ENCODE measurements at regions not wholly inside any gene's neighbourhood (a gene's known extent, or its start where the extent isn't known, plus 50 kb on each side); places are given as distances from the start of the nearest gene placed in this dataset.
"Not testable (repeated sequence)": the region's sequence is repeated elsewhere in the genome, so short reads cannot be mapped to it uniquely, and the experiment has no call there.

DNA sequence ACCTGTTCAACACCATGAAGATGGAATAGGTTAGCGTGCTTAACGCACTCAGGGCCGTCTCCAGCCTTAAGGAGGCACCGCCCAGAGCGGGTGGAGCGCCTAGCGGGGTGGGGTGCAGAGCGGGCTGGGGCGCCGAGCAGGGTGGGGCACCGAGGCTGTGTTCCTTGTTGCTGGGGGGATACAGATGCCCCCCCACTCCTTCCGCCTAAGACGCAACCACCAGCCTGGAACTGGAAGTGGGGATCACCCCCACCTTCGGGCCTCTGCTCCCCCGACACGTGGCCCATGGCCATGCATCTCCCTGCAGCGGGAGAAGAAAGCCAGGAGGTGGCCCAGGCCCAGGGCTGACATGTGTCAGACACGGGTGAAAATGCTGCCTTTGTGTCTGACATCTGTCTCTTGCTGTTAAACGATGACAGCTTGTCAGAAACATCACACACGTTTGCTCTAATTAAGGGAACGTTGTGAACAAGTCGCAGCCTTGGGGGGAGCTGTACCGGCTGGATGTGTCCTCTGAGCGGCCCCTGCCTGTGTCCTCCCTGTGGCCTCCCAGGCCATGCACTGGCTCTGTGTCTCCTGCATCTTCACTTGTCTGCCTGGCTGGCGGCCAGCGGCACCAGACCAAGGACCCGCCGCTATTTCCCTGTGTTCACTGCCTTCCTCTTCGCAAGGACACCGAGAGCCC is 192.5 kb downstream of the LAT start:
- not testable (repeated sequence) for DNase-seq (ENCODE audit: insufficient read length, low spot score); FAIRE-seq

- not testable (repeated sequence) for FAIRE-seq; DNase-seq (ENCODE audit: insufficient read length, low spot score)
These were observed 192.0 kb downstream of the LAT start for GRCh38 chr16:29176822-29177202.

GRCh38 chr16:29176154-29176470 is 191.3 kb downstream of the LAT start:
- not testable (repeated sequence) for DNase-seq (ENCODE audit: insufficient read length, low spot score); FAIRE-seq

DNA sequence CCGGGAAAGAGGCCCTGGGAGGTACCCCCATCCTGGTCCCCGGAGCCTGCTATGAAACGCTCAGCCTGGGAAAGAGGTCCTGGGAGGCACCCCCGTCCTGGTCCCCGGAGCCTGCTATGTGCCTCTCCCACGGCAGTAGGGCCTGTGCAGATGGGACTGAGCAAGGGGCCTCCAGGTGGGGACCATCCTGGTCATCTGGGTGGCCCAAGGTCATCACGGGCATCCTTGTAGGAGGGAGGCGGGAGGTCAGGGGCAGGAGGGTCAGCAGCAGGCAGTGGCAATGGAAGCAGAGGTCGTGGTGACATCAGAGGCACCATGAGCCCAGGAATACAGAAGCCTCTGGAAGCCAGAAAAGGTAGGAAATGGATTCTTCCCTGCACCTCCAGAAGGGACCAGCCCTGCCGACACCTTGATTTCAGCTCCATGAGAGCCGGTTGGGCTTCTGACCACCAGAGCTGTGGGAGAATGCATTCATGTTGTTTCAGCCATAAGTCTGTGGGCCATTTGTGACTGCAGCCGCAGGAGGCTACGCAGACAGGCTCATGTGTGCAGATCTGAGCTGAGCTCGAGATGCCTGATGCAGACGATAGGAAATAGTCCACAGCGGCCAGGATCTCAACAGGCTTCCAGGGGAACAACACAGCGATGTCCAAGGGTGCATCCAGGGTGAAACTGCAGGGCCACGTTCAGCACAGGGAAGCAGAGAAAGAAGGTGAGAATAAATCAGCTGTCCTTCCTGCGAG is 190.7 kb downstream of the LAT start:
- not testable (repeated sequence) for FAIRE-seq

DNA sequence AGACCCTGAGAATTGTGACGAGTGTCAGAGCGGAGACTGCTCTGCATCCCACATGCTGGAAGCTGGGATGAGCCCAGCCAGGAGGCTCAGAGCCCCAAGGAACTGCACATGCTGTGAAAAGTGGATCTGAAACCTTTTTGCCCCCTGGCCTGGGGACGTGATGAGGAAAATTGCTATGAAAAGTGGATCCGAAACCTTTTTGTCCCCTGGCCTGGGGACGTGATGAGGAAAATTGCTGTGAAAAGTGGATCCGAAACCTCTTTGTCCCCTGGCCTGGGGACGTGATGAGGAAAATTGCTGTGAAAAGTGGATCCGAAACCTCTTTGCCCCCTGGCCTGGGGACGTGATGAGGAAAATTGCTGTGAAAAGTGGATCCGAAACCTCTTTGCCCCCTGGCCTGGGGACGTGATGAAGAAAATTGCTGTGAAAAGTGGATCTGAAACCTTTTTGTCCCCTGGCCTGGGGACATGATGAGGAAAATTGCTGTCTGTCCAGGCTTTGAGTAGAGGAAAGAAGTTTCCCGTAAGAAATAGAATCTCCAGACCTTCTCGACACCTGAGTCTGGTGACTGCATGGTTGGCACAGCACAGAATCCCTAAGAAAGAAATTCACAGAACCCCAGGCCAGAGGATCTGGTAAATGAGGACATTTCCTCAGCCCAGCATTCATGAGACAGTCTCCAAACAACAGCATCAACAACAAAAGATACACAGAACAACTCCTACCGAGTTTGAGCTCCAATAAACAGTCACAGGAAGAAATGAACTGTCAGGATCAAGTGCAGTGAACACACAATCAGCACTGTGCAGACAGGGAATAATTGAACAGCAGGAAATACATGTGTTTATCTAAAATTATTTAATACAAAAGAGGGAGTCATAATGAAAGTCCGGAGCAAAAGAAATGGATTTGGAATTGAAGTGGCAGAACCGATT is 188.8 kb downstream of the LAT start:
- DNase-seq (ENCODE audit: insufficient read length, low spot score); FAIRE-seq: not testable (repeated sequence)

More for the DNA sequence above, 190.7 kb downstream of the LAT start:
- not testable (repeated sequence) for DNase-seq (ENCODE audit: insufficient read length, low spot score)

- FAIRE-seq = peak; percentile 51
- not testable (repeated sequence) for DNase-seq (ENCODE audit: insufficient read length, low spot score)
These were observed 187.4 kb downstream of the LAT start for GRCh38 chr16:29172098-29172724.

DNA sequence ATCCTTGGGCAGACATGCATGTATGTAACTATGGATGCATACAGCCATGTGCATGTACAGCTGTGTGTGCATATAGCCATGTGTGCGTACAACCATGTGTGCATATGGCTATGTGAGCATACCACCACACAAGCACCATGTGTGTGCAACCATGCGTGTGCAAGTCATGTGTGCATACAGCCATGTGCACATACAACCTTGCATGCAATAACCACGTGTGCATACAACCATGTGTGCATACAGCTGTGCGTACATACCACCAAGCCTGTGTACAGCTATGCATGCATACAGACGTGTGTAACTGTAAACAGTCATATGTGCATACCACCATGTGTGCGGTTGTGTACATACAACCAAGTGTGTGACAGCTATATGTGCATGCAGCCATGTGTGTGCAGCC is 186.4 kb downstream of the LAT start:
- FAIRE-seq = peak; percentile 97
- not testable (repeated sequence) for DNase-seq (ENCODE audit: insufficient read length, low spot score)

DNA sequence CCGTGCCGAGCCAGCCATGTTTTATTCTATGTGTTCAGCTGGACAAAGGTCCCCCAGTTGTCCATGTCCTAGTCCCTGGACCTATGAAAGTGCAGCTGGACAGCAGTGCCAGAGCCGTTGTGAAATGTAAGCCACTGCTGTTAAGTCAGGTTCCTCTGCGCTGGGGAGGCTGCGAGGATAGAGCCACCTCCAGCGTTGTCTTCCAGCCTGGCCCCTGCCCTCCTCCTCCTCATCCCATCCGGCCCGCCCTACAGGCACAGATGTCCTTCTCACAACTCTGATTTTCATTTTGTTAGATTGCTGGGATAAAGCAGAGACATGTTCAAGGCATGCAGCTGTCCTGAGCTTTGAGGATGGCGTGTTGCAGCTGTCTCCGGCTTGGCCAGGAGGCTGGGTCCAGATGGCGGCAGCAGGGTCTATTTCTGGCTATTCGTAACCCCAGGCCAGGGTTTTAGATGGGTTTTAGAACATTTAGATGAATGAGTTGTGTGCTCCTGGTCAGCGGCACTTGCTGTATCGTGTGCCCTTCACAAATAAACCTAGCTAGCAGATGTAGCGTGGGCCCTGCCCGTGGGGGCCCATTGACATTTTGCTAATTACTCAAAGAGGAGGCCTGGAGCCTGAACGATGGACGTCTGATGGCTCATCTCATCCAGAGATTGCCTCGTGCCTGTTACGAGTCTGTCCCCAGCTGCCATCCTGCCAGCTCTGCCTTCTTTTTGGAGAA is 185.7 kb downstream of the LAT start:
- not testable (repeated sequence) for DNase-seq (ENCODE audit: insufficient read length, low spot score); FAIRE-seq

DNA sequence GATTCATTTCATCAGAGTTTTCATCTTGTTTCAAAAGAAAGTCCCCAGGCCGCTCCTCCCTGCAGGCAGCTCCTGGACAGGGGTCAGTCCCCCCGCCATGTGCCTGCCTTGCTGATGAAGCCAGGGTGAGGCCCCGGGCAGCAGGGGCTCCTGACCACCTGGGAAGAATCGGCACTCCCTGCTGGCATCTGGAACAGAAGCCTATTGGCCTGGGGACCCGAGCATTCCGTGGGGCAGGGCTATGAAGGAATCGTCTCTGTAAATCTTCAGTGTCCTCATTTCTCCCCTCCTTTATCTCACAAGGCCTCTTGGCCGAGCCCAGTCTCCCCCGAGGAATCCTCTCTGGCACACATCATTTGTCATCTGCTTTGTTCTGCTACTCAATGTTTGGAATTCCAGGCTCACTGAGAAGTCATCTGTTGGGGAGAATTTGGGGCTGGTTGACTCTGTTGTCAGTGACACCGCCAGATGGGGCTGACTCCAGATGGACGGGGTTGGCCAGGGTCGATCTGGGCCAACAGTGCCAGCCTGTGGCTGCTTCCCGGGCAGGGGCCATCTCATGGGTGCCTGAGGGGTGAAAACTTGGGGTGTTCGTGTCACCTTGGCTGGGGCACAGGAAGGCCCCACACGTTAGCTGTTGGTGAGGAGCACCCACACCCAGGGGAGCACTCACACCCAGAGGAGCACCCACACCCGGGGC is 184.6 kb downstream of the LAT start:
- DNase-seq (ENCODE audit: insufficient read length, low spot score) = not testable (repeated sequence)
- peak; percentile 72 for FAIRE-seq

DNA sequence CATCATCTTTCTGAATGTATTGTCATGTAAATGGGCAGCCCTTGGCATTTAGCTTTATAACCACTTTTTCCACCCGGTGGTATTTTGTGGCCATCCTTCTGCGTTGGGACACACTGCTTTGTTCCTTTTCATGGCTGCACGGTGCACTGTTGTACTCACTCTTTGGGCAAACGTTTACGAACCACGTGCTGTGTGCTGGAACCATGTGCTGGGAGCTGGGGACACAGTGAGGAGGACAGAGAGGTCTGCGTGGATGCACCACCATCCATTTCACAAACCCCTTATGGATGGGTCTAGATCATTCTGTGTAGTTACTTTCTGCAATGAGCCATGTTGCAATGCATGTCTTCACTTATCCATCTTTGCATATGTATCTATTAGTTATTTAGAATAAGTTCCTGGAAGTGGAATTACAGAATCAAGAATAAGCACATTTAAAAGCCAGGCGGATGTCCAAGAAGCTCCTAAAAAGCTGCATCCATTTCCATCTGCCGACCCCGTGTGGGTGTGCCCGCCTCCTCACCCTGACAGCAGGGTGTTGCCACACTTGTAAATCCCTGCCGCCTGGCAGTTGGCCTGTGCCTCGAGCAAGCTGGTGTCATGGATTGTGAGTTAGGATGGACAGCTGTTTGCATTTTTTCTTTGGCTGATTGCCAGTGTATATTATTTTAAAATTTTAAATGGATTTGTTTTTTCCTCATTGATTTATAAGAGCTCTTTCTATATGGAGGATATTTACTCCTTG is 183.8 kb downstream of the LAT start:
- FAIRE-seq = peak; percentile 46
- not testable (repeated sequence) for DNase-seq (ENCODE audit: insufficient read length, low spot score)

- FAIRE-seq; DNase-seq (ENCODE audit: insufficient read length, low spot score): not testable (repeated sequence)
These were observed 179.7 kb downstream of the LAT start for GRCh38 chr16:29164442-29165089.

DNA sequence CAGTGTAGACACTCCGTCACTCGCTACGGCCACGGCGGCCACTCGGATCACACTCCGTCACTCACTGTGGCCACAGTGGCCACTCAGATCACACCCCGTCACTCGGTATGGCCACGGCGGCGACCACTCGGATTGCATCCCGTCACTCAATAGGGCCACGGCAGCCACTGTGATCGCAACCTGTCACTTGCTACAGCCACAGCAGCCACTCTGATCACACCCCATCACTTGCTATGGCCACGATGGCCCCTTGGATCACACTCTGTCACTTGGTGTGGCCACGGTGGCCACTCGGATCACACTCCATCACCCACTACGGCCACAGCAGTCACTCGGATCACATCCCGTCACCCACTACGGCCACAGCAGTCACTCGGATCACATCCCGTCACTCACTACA is 175.3 kb downstream of the LAT start:
- not testable (repeated sequence) for DNase-seq (ENCODE audit: insufficient read length, low spot score); FAIRE-seq

GRCh38 chr16:29159603-29160002 is 174.8 kb downstream of the LAT start:
- not testable (repeated sequence) for FAIRE-seq

GRCh38 chr16:29158785-29159184 is 173.9 kb downstream of the LAT start:
- DNase-seq (ENCODE audit: insufficient read length, low spot score) (no peak), FAIRE-seq (no peak)

More at GRCh38 chr16:29159603-29160002, 174.8 kb downstream of the LAT start:
- not testable (repeated sequence) for DNase-seq (ENCODE audit: insufficient read length, low spot score)

DNA sequence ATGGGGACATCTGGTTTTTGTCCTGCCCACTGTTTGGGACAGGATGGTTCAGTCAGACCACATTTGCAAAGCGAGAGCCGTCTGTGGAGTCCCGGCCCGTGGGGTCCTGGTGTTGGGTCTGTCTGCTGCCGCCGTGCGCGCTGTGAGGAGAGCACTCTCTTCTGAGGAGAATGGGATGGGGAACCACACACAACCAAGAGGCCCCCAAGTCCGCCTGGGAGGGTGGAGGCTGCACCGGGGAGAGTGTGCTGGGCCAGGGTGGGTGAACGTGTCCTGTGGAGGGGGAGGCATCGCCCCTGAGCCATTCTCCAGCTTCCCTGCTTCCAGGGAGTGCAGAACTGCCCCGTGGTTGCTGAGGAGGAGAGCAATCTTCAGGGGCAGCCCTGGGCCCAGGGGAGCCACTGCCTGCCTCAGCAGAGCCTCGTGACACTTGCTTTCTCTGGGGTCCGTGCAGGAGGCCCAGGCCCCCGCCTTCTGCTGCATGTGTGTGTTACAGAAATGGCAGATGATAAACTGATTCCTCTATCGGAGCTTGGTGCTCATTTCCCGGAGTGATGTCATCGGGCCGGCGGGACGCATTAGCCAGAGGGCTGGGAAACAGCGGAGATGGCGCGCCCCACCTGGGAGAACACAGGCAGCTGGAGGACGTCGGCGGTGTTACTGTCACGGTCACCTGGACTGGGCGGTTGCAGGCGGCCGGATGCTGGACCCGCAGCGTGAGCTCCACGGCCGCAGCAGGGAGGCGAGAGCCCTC is 173.4 kb downstream of the LAT start:
- not testable (repeated sequence) for DNase-seq (ENCODE audit: insufficient read length, low spot score); FAIRE-seq

DNA sequence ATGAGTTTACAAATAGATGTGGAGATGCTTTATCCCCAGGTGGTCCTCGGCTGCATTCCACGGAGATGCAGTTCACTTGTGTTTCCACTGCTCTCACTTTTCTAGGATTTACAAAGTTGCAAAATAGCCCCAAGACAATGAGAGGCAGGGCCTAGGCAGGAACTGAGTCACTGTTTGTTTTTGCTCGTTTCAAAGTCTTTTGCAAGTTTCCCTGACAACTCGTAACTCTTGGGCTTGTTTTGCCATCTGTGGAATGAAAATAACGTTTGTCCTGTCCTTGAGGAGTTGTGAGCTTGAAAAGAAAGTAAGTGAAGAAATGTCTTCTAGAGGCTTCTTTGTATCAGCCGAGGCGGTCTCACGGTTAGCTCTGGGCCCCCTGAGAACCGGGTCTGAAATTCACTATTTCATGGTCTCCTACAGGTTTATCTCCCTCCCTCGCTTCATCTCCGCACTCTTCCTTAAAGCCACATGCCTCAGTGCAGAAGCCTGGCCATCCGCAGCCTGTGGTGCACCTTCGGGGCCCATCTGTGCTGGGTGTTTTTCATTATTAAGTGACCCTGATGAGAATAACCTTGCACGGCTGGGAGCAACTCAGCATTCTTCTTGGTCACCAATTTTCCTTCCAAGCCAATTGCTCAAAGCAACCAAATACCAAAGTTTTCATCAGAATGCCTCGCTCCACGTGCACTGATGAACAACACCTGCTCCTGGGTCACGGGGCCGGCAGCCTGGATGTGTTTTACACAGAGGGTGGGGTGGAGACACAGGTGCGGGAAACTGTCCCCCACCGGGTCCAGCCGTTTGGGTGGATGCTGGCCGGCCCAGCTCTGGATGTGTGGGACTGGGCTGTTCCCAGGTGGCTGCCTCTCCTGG is 172.4 kb downstream of the LAT start:
- peak; percentile 13 for FAIRE-seq
- peak; percentile 46 for DNase-seq (ENCODE audit: insufficient read length, low spot score)

Measured in HTR-8/SVneo (cell line).